C4-2B (cell line): ENCODE measurements at regions not wholly inside any gene's neighbourhood (a gene's known extent, or its start where the extent isn't known, plus 50 kb on each side); places are given as distances from the start of the nearest gene placed in this dataset.

Experiments
- CTCF ChIP-seq: fragments of 450-650 bp; conservative IDR thresholded peaks from 2 replicates; pipeline ENCODE4 v1.5.1; 2017; ENCODE audit warnings: mild to moderate bottlenecking
- ZFX ChIP-seq: fragments of 450-650 bp; IDR thresholded peaks from 2 replicates; pipeline ENCODE4 v1.6.1; 2017

DNA sequence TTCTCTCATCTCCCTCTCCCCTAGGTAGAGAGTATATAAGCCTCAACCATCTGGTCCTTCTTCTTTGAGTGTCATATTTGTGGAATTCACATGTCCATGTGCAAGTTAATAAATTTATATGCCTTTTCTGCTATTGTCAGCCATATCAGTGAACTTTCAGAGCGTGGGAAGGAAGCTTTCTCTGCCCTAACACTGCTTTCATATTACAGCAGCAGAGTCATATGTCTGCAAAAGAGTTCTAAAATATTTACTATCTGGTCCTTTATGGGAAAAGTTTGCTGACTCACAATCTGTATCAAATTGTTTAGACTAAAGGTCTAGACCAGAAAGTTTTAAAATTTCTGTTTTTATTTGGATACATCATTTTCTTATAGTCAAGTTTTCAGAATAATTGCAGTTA lies 669.0 kb downstream of the LRRC70 start:
- TF ChIP-seq CTCF: no peak
- TF ChIP-seq ZFX: no peak
